SK-N-SH treated with all-trans-retinoic acid at 6 μM for 48 hours (cell line): ENCODE measurements at regions not wholly inside any gene's neighbourhood (a gene's known extent, or its start where the extent isn't known, plus 50 kb on each side); places are given as distances from the start of the nearest gene placed in this dataset.

Experiments used
- ATAC-seq: fragments of 200-7000 bp; cut with Tn5 transposase; 3 replicates; pipeline ENCODE4 v1.9.1; 2020; ENCODE audit warnings: mild to moderate bottlenecking, moderate library complexity
- ARNTL ChIP-seq: fragments of 450-650 bp; formaldehyde crosslinking; IDR thresholded peaks from 2 replicates; pipeline ENCODE4 v1.5.0; 2020; ENCODE audit warnings: low read depth, mild to moderate bottlenecking, moderate library complexity, borderline replicate concordance
- CSDC2 ChIP-seq: fragments of 250-450 bp; sonication (Bioruptor Pico); IDR thresholded peaks from 2 replicates; pipeline ENCODE4 v1.5.0; 2020; ENCODE audit warnings: mild to moderate bottlenecking, moderate library complexity
- ESRRG ChIP-seq: fragments of 250-450 bp; sonication (Bioruptor Pico); IDR thresholded peaks from 2 replicates; pipeline ENCODE4 v1.6.1; 2021; ENCODE audit warnings: mild to moderate bottlenecking
- GLIS3 ChIP-seq: fragments of 250-450 bp; sonication (Bioruptor Pico); IDR thresholded peaks from 2 replicates; pipeline ENCODE4 v1.5.0; 2020; ENCODE audit warnings: mild to moderate bottlenecking, moderate library complexity
- ISL1 ChIP-seq: fragments of 250-450 bp; sonication (Bioruptor Pico); IDR thresholded peaks from 2 replicates; pipeline ENCODE4 v2.1.2; 2022; ENCODE audit warnings: mild to moderate bottlenecking, moderate library complexity
- OSR1 ChIP-seq: fragments of 250-450 bp; sonication (Bioruptor Pico); IDR thresholded peaks from 2 replicates; pipeline ENCODE4 v1.8.0; 2022; ENCODE audit warnings: moderate library complexity, mild to moderate bottlenecking, inconsistent platforms
- PPARA ChIP-seq: fragments of 250-450 bp; sonication (Bioruptor Pico); IDR thresholded peaks from 2 replicates; pipeline ENCODE4 v1.5.0; 2020; ENCODE audit warnings: mild to moderate bottlenecking, borderline replicate concordance
- RARB ChIP-seq: fragments of 250-450 bp; sonication (Bioruptor Pico); IDR thresholded peaks from 2 replicates; pipeline ENCODE4 v1.8.0; 2021; ENCODE audit warnings: mild to moderate bottlenecking, moderate library complexity
- SNAI2 ChIP-seq: fragments of 250-450 bp; sonication (Bioruptor Pico); IDR thresholded peaks from 2 replicates; pipeline ENCODE4 v1.5.0; 2020; ENCODE audit warnings: mild to moderate bottlenecking, moderate library complexity
- TCF4 ChIP-seq: fragments of 250-450 bp; sonication (Bioruptor Pico); IDR thresholded peaks from 2 replicates; pipeline ENCODE4 v1.8.0; 2021; ENCODE audit warnings: mild to moderate bottlenecking, moderate library complexity, borderline replicate concordance
- TOX ChIP-seq: fragments of 250-450 bp; sonication (Bioruptor Pico); IDR thresholded peaks from 2 replicates; pipeline ENCODE4 v1.8.0; 2021; ENCODE audit warnings: mild to moderate bottlenecking, moderate library complexity, borderline replicate concordance
- ZC3H10 ChIP-seq: fragments of 250-450 bp; sonication (Bioruptor Pico); IDR thresholded peaks from 2 replicates; pipeline ENCODE4 v1.5.1; 2021; ENCODE audit warnings: mild to moderate bottlenecking, moderate library complexity
- ZFP3 ChIP-seq: fragments of 250-450 bp; sonication (Bioruptor Pico); IDR thresholded peaks from 2 replicates; pipeline ENCODE4 v1.5.0; 2020; ENCODE audit warnings: mild to moderate bottlenecking, moderate library complexity
- ZFP30 ChIP-seq: fragments of 450-650 bp; formaldehyde crosslinking; IDR thresholded peaks from 2 replicates; pipeline ENCODE4 v1.5.0; 2022; ENCODE audit warnings: mild to moderate bottlenecking, moderate library complexity
- ZNF565 ChIP-seq: fragments of 450-650 bp; formaldehyde crosslinking; conservative IDR thresholded peaks from 2 replicates; pipeline ENCODE4 v1.5.0; 2020; ENCODE audit warnings: low read depth, mild to moderate bottlenecking, moderate library complexity
- ZNF8 ChIP-seq: fragments of 450-650 bp; formaldehyde crosslinking; IDR thresholded peaks from 2 replicates; pipeline ENCODE4 v1.5.0; 2020; ENCODE audit warnings: mild to moderate bottlenecking, moderate library complexity
- TF ChIP-seq, protein P1 (sequence below): fragments of 250-450 bp; sonication (Bioruptor Pico); IDR thresholded peaks from 2 replicates; pipeline ENCODE4 v1.8.0; 2021; ENCODE audit warnings: low read depth, mild to moderate bottlenecking, moderate library complexity, borderline replicate concordance
- TF ChIP-seq, protein P2 (sequence below): fragments of 250-450 bp; sonication (Bioruptor Pico); IDR thresholded peaks from 2 replicates; pipeline ENCODE4 v1.5.1; 2021; ENCODE audit warnings: mild to moderate bottlenecking, moderate library complexity
- TF ChIP-seq, protein P3 (sequence below): fragments of 250-450 bp; sonication (Bioruptor Pico); IDR thresholded peaks from 2 replicates; pipeline ENCODE4 v1.5.1; 2020; ENCODE audit warnings: low read depth, mild to moderate bottlenecking, moderate library complexity
- TF ChIP-seq, protein P4 (sequence below): fragments of 250-450 bp; sonication (Bioruptor Pico); IDR thresholded peaks from 2 replicates; pipeline ENCODE4 v1.8.0; 2020; ENCODE audit warnings: mild to moderate bottlenecking, moderate library complexity, borderline replicate concordance

DNA sequence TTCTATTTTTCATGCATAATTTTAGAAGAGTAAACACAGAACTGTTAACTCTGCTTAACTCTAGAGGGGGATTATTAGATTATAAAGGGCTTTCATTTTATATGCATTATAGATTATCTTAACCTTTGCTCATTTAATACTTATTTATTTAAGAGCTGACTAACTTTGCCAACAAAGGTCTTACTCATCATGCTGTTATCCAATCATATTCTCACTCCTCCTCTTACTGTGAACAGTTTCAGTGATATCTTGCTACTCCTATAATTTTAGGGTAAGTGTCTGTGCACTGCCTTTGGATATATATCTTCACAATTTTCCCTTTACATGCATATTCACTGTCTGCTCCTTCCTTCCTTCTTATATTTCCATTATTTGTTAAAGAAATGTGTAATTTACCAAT is 1814.9 kb downstream of the STIM2 start (continued):
- TF ChIP-seq PPARA (CRISPR knock-in tag): no peak
- TF ChIP-seq, protein P1, sequence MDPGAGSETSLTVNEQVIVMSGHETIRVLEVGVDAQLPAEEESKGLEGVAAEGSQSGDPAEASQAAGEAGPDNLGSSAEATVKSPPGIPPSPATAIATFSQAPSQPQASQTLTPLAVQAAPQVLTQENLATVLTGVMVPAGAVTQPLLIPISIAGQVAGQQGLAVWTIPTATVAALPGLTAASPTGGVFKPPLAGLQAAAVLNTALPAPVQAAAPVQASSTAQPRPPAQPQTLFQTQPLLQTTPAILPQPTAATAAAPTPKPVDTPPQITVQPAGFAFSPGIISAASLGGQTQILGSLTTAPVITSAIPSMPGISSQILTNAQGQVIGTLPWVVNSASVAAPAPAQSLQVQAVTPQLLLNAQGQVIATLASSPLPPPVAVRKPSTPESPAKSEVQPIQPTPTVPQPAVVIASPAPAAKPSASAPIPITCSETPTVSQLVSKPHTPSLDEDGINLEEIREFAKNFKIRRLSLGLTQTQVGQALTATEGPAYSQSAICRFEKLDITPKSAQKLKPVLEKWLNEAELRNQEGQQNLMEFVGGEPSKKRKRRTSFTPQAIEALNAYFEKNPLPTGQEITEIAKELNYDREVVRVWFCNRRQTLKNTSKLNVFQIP: no peak
- no peak for TF ChIP-seq OSR1 (CRISPR knock-in tag)
- no peak for TF ChIP-seq ZNF8
- no peak for TF ChIP-seq ARNTL (CRISPR knock-in tag)
- TF ChIP-seq RARB (CRISPR knock-in tag): no peak

DNA sequence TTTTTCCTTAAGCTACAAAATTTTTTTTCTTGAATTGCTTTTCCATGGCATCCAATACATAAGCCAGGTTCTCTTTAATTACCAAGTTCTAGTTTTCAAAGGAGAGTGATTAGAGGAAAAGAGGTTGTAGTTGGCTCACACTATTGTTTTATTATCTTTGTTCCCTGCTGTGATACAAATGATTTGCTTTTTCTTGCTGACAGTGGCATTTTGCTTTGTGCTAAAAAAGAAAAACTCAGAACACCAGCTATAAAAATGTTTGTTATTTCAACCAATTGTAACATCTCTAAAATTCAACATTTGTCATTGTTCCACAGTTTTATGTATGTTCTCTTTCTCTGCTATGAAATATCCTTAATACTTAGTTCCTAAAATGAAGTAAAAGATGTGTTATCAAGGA is 1817.2 kb downstream of the STIM2 start:
- no peak for TF ChIP-seq ISL1 (CRISPR knock-in tag)
- ATAC-seq: no peak

DNA sequence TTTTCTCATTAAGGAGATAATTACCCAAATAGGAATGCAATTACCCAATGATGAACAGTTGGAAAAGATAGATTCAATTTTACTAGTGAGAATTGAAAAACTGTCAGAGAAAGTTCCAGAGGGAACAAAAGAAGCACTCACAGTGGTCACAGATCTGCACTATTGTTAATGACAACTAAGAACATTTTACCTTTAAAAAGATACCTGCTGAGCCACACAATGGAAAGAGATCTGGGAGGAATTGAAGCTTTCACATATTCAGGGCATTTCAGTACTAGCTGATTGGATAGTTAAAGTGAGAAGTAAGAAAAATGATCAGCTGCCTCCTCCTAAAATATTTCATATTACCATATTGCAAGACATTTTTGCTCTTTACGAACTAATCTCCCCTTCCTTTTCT is 1822.2 kb downstream of the STIM2 start:
- ATAC-seq: no peak
- no peak for TF ChIP-seq SNAI2 (CRISPR knock-in tag)
- no peak for TF ChIP-seq TOX (CRISPR knock-in tag)
- TF ChIP-seq GLIS3 (CRISPR knock-in tag): no peak
- TF ChIP-seq TCF4 (CRISPR knock-in tag): no peak
- TF ChIP-seq, protein P2, sequence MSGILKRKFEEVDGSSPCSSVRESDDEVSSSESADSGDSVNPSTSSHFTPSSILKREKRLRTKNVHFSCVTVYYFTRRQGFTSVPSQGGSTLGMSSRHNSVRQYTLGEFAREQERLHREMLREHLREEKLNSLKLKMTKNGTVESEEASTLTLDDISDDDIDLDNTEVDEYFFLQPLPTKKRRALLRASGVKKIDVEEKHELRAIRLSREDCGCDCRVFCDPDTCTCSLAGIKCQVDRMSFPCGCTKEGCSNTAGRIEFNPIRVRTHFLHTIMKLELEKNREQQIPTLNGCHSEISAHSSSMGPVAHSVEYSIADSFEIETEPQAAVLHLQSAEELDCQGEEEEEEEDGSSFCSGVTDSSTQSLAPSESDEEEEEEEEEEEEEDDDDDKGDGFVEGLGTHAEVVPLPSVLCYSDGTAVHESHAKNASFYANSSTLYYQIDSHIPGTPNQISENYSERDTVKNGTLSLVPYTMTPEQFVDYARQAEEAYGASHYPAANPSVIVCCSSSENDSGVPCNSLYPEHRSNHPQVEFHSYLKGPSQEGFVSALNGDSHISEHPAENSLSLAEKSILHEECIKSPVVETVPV (CRISPR knock-in tag): no peak
- no peak for TF ChIP-seq ZFP3 (CRISPR knock-in tag)
- no peak for TF ChIP-seq PPARA (CRISPR knock-in tag)
- TF ChIP-seq ZFP30 (CRISPR knock-in tag): no peak
- no peak for TF ChIP-seq ZNF565

DNA sequence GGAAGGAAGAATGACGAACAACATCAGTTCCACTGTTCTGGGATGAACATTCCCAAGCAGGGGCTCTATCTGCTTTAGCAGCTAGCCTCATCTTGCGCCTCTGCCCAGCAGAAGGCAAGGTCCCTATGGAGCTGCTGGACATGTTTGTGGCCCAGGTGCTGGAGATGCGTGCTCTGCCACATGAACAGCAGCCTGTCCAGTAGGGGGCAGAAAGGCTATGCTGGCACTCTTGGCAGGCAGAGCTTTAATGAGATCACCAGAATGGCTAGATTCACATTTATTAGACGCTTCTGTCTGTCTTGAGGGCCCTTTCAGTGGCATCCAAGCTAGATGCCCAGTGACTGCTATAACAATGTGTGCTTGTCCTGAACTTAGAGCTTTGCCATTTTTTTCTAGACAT is 1826.0 kb downstream of the STIM2 start:
- ATAC-seq: peak; percentile 92
- no peak for TF ChIP-seq CSDC2 (CRISPR knock-in tag)
- no peak for TF ChIP-seq ESRRG
- no peak for TF ChIP-seq ZC3H10 (CRISPR knock-in tag)
- TF ChIP-seq PPARA (CRISPR knock-in tag): no peak
- no peak for TF ChIP-seq SNAI2 (CRISPR knock-in tag)
- no peak for TF ChIP-seq ISL1 (CRISPR knock-in tag)
- no peak for TF ChIP-seq OSR1 (CRISPR knock-in tag)
- TF ChIP-seq, protein P3, sequence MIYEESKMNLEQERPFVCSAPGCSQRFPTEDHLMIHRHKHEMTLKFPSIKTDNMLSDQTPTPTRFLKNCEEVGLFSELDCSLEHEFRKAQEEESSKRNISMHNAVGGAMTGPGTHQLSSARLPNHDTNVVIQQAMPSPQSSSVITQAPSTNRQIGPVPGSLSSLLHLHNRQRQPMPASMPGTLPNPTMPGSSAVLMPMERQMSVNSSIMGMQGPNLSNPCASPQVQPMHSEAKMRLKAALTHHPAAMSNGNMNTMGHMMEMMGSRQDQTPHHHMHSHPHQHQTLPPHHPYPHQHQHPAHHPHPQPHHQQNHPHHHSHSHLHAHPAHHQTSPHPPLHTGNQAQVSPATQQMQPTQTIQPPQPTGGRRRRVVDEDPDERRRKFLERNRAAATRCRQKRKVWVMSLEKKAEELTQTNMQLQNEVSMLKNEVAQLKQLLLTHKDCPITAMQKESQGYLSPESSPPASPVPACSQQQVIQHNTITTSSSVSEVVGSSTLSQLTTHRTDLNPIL: no peak
- TF ChIP-seq, protein P1: no peak
- no peak for TF ChIP-seq ARNTL (CRISPR knock-in tag)
- TF ChIP-seq, protein P4, sequence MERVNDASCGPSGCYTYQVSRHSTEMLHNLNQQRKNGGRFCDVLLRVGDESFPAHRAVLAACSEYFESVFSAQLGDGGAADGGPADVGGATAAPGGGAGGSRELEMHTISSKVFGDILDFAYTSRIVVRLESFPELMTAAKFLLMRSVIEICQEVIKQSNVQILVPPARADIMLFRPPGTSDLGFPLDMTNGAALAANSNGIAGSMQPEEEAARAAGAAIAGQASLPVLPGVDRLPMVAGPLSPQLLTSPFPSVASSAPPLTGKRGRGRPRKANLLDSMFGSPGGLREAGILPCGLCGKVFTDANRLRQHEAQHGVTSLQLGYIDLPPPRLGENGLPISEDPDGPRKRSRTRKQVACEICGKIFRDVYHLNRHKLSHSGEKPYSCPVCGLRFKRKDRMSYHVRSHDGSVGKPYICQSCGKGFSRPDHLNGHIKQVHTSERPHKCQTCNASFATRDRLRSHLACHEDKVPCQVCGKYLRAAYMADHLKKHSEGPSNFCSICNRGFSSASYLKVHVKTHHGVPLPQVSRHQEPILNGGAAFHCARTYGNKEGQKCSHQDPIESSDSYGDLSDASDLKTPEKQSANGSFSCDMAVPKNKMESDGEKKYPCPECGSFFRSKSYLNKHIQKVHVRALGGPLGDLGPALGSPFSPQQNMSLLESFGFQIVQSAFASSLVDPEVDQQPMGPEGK (CRISPR knock-in tag): no peak
- no peak for TF ChIP-seq ZNF8
- TF ChIP-seq ZNF565: no peak

DNA sequence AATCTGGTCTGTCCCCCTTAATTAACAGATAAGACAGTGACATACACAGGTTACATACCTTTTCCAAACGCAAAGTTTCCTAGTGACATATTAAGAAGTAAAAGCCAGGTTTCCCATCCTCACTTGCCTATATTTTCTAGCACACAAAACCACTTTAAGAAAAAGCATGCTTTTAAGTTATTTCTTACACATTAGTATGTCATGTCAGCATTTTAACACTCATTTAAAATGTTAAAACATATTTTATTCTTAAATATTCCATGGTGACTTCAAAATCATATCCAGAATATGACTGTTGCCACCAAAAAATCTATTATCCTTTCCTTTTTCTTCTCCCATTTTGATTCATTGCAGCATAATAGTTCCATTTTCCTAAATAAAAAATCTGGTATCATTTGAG is 1830.2 kb downstream of the STIM2 start:
- no peak for ATAC-seq
- TF ChIP-seq ARNTL (CRISPR knock-in tag): no peak
- TF ChIP-seq, protein P2 (CRISPR knock-in tag): no peak
- TF ChIP-seq, protein P1: no peak
- no peak for TF ChIP-seq SNAI2 (CRISPR knock-in tag)
- no peak for TF ChIP-seq ZFP30 (CRISPR knock-in tag)
- TF ChIP-seq ESRRG: no peak
- no peak for TF ChIP-seq ZNF8
- TF ChIP-seq, all 23 proteins: peak for 0
